NCI-H128 (cell line): ENCODE measurements at regions not wholly inside any gene's neighbourhood (a gene's known extent, or its start where the extent isn't known, plus 50 kb on each side); places are given as distances from the start of the nearest gene placed in this dataset.
A peak's percentile ranks its signal among the peaks of the same experiment; 100 is the strongest.
"Not testable (repeated sequence)": the region's sequence is repeated elsewhere in the genome, so short reads cannot be mapped to it uniquely, and the experiment has no call there.

Experiments used
- DNase-seq: peaks from one replicate; lab custom pipeline; 2025; ENCODE audit not compliant: unreplicated experiment; lab: John Stamatoyannopoulos, UW

GRCh38 chr12:33044447-33044846 is 147.9 kb upstream of the PKP2 start:
- DNase-seq: no peak

GRCh38 chr12:33041562-33041961 is 145.0 kb upstream of the PKP2 start:
- DNase-seq: no peak

- DNase-seq: not testable (repeated sequence)
Measured at GRCh38 chr12:33033999-33034398, 137.4 kb upstream of the PKP2 start.

GRCh38 chr12:33026791-33027190 is 130.2 kb upstream of the PKP2 start:
- DNase-seq: no peak

- DNase-seq: not testable (repeated sequence)
Measured at GRCh38 chr12:33022724-33023123, 126.1 kb upstream of the PKP2 start.

GRCh38 chr12:33017029-33017428 is 120.5 kb upstream of the PKP2 start:
- not testable (repeated sequence) for DNase-seq

GRCh38 chr12:33012226-33012625 is 115.6 kb upstream of the PKP2 start:
- no peak for DNase-seq

GRCh38 chr12:33006106-33006505 is 109.5 kb upstream of the PKP2 start:
- no peak for DNase-seq

GRCh38 chr12:33000016-33000415 is 103.4 kb upstream of the PKP2 start:
- no peak for DNase-seq

GRCh38 chr12:32997471-32997870 is 100.9 kb upstream of the PKP2 start:
- DNase-seq: peak; percentile 91

GRCh38 chr12:32995623-32996022 is 99.0 kb upstream of the PKP2 start:
- no peak for DNase-seq

GRCh38 chr12:32993404-32993803 is 96.8 kb upstream of the PKP2 start:
- no peak for DNase-seq

- DNase-seq: no peak
Measured at GRCh38 chr12:32989705-32990104, 93.1 kb upstream of the PKP2 start.

GRCh38 chr12:32988982-32989381 is 92.4 kb upstream of the PKP2 start:
- DNase-seq: no peak

GRCh38 chr12:32987512-32987911 is 90.9 kb upstream of the PKP2 start:
- no peak for DNase-seq

- no peak for DNase-seq
Measured at GRCh38 chr12:32983968-32984367, 87.4 kb upstream of the PKP2 start.

- DNase-seq: no peak
Measured at GRCh38 chr12:32983332-32983731, 86.8 kb upstream of the PKP2 start.

- DNase-seq: no peak
Measured at GRCh38 chr12:32981139-32981538, 84.6 kb upstream of the PKP2 start.

- no peak for DNase-seq
Measured at GRCh38 chr12:32975122-32975521, 78.5 kb upstream of the PKP2 start.

GRCh38 chr12:32970465-32971110 is 74.0 kb upstream of the PKP2 start:
- DNase-seq: no peak

GRCh38 chr12:32964981-32965585 is 68.5 kb upstream of the PKP2 start:
- DNase-seq: no peak

- DNase-seq: not testable (repeated sequence)
Measured at GRCh38 chr12:32956418-32956817, 59.8 kb upstream of the PKP2 start.

GRCh38 chr12:32952681-32953080 is 56.1 kb upstream of the PKP2 start:
- no peak for DNase-seq
